Tibial nerve (tissue), 4 donors: ENCODE measurements at regions not wholly inside any gene's neighbourhood (a gene's known extent, or its start where the extent isn't known, plus 50 kb on each side); places are given as distances from the start of the nearest gene placed in this dataset.

Experiments
- DNase-seq, 2 donors: peaks; one replicate each; pipeline ENCODE4 v3.0.0-alpha.2; 2019; ENCODE audit warnings: low spot score in 2 of 2
- H3K27ac ChIP-seq, 4 donors: fragments of 200-600 bp; sonication (generic) in 3 of 4; one replicate each; pipeline ENCODE4 v1.5.1; 2017 to 2019; ENCODE audit warnings: mild to moderate bottlenecking in 1 of 4
- H3K27me3 ChIP-seq, 2 donors: fragments of 200-600 bp; sonication (generic) in 1 of 2; one replicate each; pipeline versions ENCODE4 v1.5.1 to v1.6.0; 2017 to 2019
- H3K36me3 ChIP-seq, 3 donors: fragments of 200-600 bp; sonication (generic); one replicate each; pipeline ENCODE4 v1.5.1; 2018 to 2019
- H3K4me1 ChIP-seq, 4 donors: fragments of 200-600 bp; sonication (generic) in 3 of 4; one replicate each; pipeline ENCODE4 v1.5.1; 2017 to 2019
- H3K4me3 ChIP-seq, 4 donors: fragments of 200-600 bp; sonication (generic) in 3 of 4; one replicate each; pipeline ENCODE4 v1.5.1; 2017 to 2019; ENCODE audit warnings: mild to moderate bottlenecking in 1 of 4, moderate library complexity in 1 of 4
- H3K9me3 ChIP-seq, 4 donors: fragments of 200-600 bp; sonication (generic) in 3 of 4; one replicate each; pipeline ENCODE4 v1.5.1; 2017 to 2019
- EP300 ChIP-seq, 2 donors: sonication (generic); formaldehyde crosslinking; IDR thresholded peaks; one replicate each; pipeline ENCODE4 v1.6.1; 2017; ENCODE audit warnings: antibody characterized with exemption in 2 of 2, mild to moderate bottlenecking in 1 of 2
- POLR2A ChIP-seq, 2 donors: fragments of 450-650 bp; IDR thresholded peaks; one replicate each; pipeline ENCODE4 v1.6.1; 2017; ENCODE audit warnings: antibody characterized with exemption in 2 of 2, mild to moderate bottlenecking in 2 of 2, moderate library complexity in 2 of 2
- WGBS, 2 donors: methylation state at CpG; one replicate each; pipeline ENCODE4 v1.1.5; 2018; 5-methylcytosine and 5-hydroxymethylcytosine counted together
- TF ChIP-seq, protein P1 (sequence below), 5 experiments: fragments of 200-600 bp in 3 of 5; fragments of 450-650 bp in 2 of 5; sonication (generic) in 3 of 5; IDR thresholded peaks; one replicate each; pipeline ENCODE4 v1.5.1; 2016 to 2019; ENCODE audit warnings: antibody characterized with exemption in 5 of 5, mild to moderate bottlenecking in 3 of 5, moderate library complexity in 2 of 5

DNA sequence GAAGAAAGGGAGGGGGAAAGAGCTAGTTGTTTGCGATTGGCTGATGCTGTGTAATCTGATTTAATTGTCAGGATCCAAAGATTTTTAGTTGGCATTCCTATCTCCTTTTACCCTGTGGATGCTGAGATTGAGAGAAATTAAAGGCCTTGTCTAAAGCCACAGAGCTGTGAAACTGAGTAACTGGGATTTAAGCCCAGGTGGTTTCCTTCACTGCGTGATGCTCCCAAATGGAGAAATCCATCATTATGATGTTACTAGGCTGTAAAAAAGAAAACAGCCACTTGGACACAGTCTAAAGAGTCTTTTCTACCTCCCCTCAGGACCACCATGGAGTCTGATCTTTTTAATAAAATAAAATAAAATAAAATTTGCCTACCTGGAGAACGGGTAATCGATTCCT is 883.0 kb upstream of the NR2F2 start:
- H3K4me3 ChIP-seq: no peak overlapping the region
- H3K27ac ChIP-seq: peak overlapping the region in 3 of 4 donors; percentile 40 to 90 (median 75)
- DNase-seq: no peak
- H3K36me3 ChIP-seq: no peaks in the 10 kb centered on the region
- 73 to 76% methylated on average over 4 of the region's 4 CpGs for WGBS, 2 donors
- no peaks in the 10 kb centered on the region for H3K27me3 ChIP-seq
- TF ChIP-seq, protein P1, sequence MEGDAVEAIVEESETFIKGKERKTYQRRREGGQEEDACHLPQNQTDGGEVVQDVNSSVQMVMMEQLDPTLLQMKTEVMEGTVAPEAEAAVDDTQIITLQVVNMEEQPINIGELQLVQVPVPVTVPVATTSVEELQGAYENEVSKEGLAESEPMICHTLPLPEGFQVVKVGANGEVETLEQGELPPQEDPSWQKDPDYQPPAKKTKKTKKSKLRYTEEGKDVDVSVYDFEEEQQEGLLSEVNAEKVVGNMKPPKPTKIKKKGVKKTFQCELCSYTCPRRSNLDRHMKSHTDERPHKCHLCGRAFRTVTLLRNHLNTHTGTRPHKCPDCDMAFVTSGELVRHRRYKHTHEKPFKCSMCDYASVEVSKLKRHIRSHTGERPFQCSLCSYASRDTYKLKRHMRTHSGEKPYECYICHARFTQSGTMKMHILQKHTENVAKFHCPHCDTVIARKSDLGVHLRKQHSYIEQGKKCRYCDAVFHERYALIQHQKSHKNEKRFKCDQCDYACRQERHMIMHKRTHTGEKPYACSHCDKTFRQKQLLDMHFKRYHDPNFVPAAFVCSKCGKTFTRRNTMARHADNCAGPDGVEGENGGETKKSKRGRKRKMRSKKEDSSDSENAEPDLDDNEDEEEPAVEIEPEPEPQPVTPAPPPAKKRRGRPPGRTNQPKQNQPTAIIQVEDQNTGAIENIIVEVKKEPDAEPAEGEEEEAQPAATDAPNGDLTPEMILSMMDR (IDR thresholded peaks at IDR 0.05): no peak
- no peak for TF ChIP-seq EP300 (IDR thresholded peaks at IDR 0.05)
- TF ChIP-seq POLR2A (IDR thresholded peaks at IDR 0.05): no peak
- peaks cover 0 to 40% (median 16%) of the 10 kb centered on the region in 4 donors for H3K4me1 ChIP-seq
- no peaks in the 10 kb centered on the region for H3K9me3 ChIP-seq

DNA sequence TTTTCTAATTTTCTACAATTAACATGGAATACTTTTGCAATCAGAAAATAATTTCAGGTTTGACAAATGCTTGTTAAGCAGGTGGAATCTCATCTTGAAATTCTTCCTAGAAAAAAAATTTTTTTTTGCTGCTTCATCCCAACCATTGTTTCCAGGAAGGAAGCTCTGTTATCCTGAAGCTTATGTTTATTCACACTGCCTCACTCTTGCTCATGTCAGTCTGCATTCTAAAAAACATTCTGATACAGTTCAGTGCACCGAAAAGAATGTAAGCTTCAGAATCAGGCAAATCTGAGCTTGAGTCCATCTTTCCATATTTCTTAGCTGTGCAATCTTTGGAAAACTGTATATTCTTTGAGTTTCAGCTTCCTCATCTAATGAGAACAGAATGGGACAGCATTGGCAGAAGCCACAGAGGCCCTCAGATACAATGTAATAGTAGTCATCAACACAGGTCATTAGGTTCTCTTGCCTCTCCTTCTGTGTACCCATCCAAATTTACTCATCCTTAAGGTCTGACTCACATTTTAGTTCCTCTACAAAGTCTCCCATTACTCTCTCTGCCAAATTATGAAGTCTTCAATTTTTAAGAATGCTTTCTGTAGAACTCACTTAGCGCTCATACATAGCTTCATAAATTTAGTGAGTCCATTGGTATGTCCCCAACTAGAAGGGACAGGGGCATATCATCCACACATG is 881.8 kb upstream of the NR2F2 start:
- H3K4me3 ChIP-seq: no peak overlapping the region
- no peak for DNase-seq
- H3K4me1 ChIP-seq: peaks cover 0 to 31% (median 8%) of the 10 kb centered on the region in 4 donors
- TF ChIP-seq, protein P1 (IDR thresholded peaks at IDR 0.05): no peak
- TF ChIP-seq EP300 (IDR thresholded peaks at IDR 0.05): no peak
- no peak for TF ChIP-seq POLR2A (IDR thresholded peaks at IDR 0.05)
- H3K27me3 ChIP-seq: no peaks in the 10 kb centered on the region
- no peaks in the 10 kb centered on the region for H3K9me3 ChIP-seq
- H3K27ac ChIP-seq: no peak overlapping the region
- WGBS, 2 donors: 73 to 87% methylated on average over 2 of the region's 2 CpGs
- H3K36me3 ChIP-seq: no peaks in the 10 kb centered on the region

DNA sequence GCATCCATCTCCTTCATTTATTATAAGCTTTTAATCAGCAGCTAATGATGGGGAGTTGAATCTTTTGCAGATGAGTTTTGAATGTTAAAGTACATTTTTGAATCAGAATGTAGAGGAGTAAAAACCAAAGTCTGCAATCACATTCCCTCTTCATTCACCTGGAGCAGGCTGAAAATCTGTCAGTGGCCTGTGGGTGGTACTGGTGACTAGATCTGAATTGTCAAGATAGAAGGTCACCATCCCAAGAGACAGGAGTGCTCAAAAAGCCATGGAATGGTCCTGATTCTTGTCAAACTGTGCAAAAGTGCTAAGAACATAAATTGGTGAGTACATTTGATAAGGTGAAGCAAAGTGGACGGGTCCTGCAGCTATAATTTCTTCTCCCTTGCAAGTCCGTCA is 881.3 kb upstream of the NR2F2 start:
- Histone ChIP-seq H3K4me3 (no peak overlapping the region), H3K4me1 (peaks cover 0 to 34% (median 5%) of the 10 kb centered on the region in 4 donors), H3K27ac (peak overlapping the region in 1 of 4 donors; percentile 14), H3K27me3 (no peaks in the 10 kb centered on the region), H3K9me3 (no peaks in the 10 kb centered on the region), H3K36me3 (no peaks in the 10 kb centered on the region)
- DNase-seq: no peak
- WGBS, 2 donors: 95 to 97% methylated on average over 2 of the region's 2 CpGs
- TF ChIP-seq, protein P1 (IDR thresholded peaks at IDR 0.05): no peak
- TF ChIP-seq POLR2A (IDR thresholded peaks at IDR 0.05) (no peak), EP300 (IDR thresholded peaks at IDR 0.05) (no peak)

DNA sequence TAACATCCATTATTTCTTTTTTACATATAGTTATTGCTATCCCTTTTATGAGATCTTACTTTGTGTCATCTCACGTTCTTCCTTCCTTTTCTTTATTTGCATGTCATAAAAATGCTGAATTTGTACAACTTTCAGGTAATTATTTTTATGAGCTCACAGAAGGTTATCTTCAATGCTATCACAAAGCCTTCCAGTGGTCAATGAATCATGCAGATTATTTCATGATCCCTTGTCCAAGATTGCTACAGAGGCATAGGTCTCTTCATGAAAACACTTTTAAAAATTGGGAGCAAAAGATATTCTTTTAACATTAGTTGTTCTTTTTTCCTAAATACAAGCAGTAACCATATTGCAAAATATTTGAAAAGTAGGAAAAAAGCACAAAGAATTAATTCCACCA is 880.1 kb upstream of the NR2F2 start:
- no peak for TF ChIP-seq POLR2A (IDR thresholded peaks at IDR 0.05)
- TF ChIP-seq, protein P1 (IDR thresholded peaks at IDR 0.05): no peak
- no peak for TF ChIP-seq EP300 (IDR thresholded peaks at IDR 0.05)
- Histone ChIP-seq H3K27me3 (no peaks in the 10 kb centered on the region), H3K4me1 (peaks cover 0 to 40% (median 7%) of the 10 kb centered on the region in 4 donors), H3K9me3 (no peaks in the 10 kb centered on the region), H3K4me3 (no peak overlapping the region), H3K27ac (no peak overlapping the region), H3K36me3 (no peaks in the 10 kb centered on the region)
- WGBS, 2 donors: 90 to 92% methylated on average over 1 of the region's 1 CpG
- no peak for DNase-seq

DNA sequence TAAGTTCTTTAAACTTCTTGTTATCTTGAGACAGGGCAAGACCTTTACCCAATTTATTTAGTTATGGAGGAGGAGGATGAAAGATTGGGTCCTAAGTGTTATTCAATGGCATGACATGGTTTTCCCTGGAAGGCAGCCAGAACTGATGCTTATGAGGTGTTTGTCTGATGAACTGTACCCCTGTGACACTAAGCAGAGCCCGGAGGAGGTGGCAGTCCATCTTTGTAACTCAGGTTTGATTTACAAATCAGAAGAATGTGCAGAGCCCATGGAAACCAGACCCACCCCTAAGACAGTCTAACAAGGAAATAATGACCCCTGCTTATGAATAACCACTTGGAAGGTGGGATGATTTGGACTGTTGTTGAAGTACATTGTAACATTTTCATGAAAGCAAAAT is 878.6 kb upstream of the NR2F2 start:
- Histone ChIP-seq H3K4me1 (peaks cover 0 to 43% (median 8%) of the 10 kb centered on the region in 4 donors), H3K36me3 (no peaks in the 10 kb centered on the region), H3K27me3 (no peaks in the 10 kb centered on the region), H3K4me3 (no peak overlapping the region), H3K9me3 (no peaks in the 10 kb centered on the region), H3K27ac (no peak overlapping the region)
- WGBS, 2 donors: 64 to 74% methylated on average over 1 of the region's 1 CpG
- TF ChIP-seq EP300 (IDR thresholded peaks at IDR 0.05) (no peak), POLR2A (IDR thresholded peaks at IDR 0.05) (no peak)
- TF ChIP-seq, protein P1 (IDR thresholded peaks at IDR 0.05): no peak
- DNase-seq: no peak
